Neural cell (in vitro differentiated cells): ENCODE measurements at regions not wholly inside any gene's neighbourhood (a gene's known extent, or its start where the extent isn't known, plus 50 kb on each side); places are given as distances from the start of the nearest gene placed in this dataset.
"Not testable (repeated sequence)": the region's sequence is repeated elsewhere in the genome, so short reads cannot be mapped to it uniquely, and the experiment has no call there.

Experiments
- H2AFZ ChIP-seq: fragments of 200-600, 300-800 bp; sonication (generic), shearing (Covaris generic); 2 replicates; pipeline ENCODE4 v1.6.0; 2014; ENCODE audit warnings: low read depth, mild to moderate bottlenecking, antibody characterized with exemption, low read length, moderate library complexity
- H3F3A ChIP-seq: fragments of 200-600 bp; shearing (Covaris generic); 2 replicates; pipeline ENCODE4 v1.6.1; 2016; ENCODE audit warnings: mild to moderate bottlenecking, moderate library complexity, mixed read lengths, antibody characterized with exemption, low read length; ENCODE audit not compliant: insufficient read depth, poor library complexity, severe bottlenecking
- H3K27ac ChIP-seq: fragments of 200-600, 300-800 bp; sonication (generic), shearing (Covaris generic); 2 replicates; pipeline ENCODE4 v1.5.1; 2014; ENCODE audit warnings: mild to moderate bottlenecking, low read length, moderate library complexity
- H3K27me3 ChIP-seq: fragments of 300-800, 200-600 bp; sonication (generic), shearing (Covaris generic); 2 replicates; pipeline ENCODE4 v1.6.0; 2014; ENCODE audit warnings: mild to moderate bottlenecking, low read depth, low read length, moderate library complexity; ENCODE audit not compliant: insufficient read depth
- H3K36me3 ChIP-seq: fragments of 300-800, 200-600 bp; sonication (generic), shearing (Covaris generic); 2 replicates; pipeline ENCODE4 v1.5.1; 2014; ENCODE audit warnings: mild to moderate bottlenecking, antibody characterized with exemption, low read length, moderate library complexity; ENCODE audit not compliant: insufficient read depth
- H3K4me2 ChIP-seq: fragments of 300-800, 200-600 bp; sonication (generic), shearing (Covaris generic); 2 replicates; pipeline ENCODE4 v1.6.0; 2014; ENCODE audit warnings: mild to moderate bottlenecking, low read length
- H3K4me3 ChIP-seq: fragments of 300-800, 200-600 bp; sonication (generic), shearing (Covaris generic); 2 replicates; pipeline ENCODE4 v1.5.1; 2014; ENCODE audit warnings: mild to moderate bottlenecking, low read length, moderate library complexity
- H3K79me2 ChIP-seq: fragments of 200-600 bp; shearing (Covaris generic); replicated peaks from 2 replicates; pipeline ENCODE4 v1.6.0; 2014; ENCODE audit warnings: mild to moderate bottlenecking, low read length, moderate library complexity; ENCODE audit not compliant: insufficient read depth
- H3K9ac ChIP-seq: fragments of 300-800, 200-600 bp; sonication (generic), shearing (Covaris generic); 2 replicates; pipeline ENCODE4 v1.6.1; 2016; ENCODE audit warnings: mild to moderate bottlenecking, low read length, mixed read lengths
- H3K9me2 ChIP-seq: fragments of 200-600 bp; shearing (Covaris generic); 2 replicates; pipeline ENCODE4 v1.6.1; 2016; ENCODE audit warnings: mild to moderate bottlenecking, low read length, mixed read lengths; ENCODE audit not compliant: insufficient read depth
- H3K9me3 ChIP-seq: fragments of 200-600, 300-800 bp; sonication (generic), shearing (Covaris generic); 2 replicates; pipeline ENCODE4 v1.6.1; 2016; ENCODE audit warnings: mild to moderate bottlenecking, mixed run types, low read length, moderate library complexity, mixed read lengths
- H4K20me1 ChIP-seq: fragments of 200-600 bp; shearing (Covaris generic); 2 replicates; pipeline ENCODE4 v1.6.1; 2016; ENCODE audit warnings: mild to moderate bottlenecking, mixed run types; ENCODE audit not compliant: insufficient read depth
- EP300 ChIP-seq: fragments of 450-650 bp; conservative IDR thresholded peaks from 2 replicates; pipeline ENCODE4 v1.6.1; 2014; ENCODE audit warnings: antibody characterized with exemption, mild to moderate bottlenecking, moderate library complexity; ENCODE audit not compliant: poor library complexity, severe bottlenecking
- EZH2 ChIP-seq: fragments of 200-600, 300-800 bp; shearing (Covaris generic), sonication (generic); IDR thresholded peaks from 2 replicates; pipeline ENCODE4 v1.6.1; 2014; ENCODE audit warnings: antibody characterized with exemption, low read length, borderline replicate concordance, mild to moderate bottlenecking; ENCODE audit not compliant: insufficient read depth, poor library complexity, severe bottlenecking
- MXI1 ChIP-seq: fragments of 450-650 bp; conservative IDR thresholded peaks from 2 replicates; pipeline ENCODE4 v1.6.1; 2014; ENCODE audit warnings: antibody characterized with exemption, mild to moderate bottlenecking; ENCODE audit not compliant: poor library complexity, severe bottlenecking
- POLR2AphosphoS5 ChIP-seq: IDR thresholded peaks from 2 replicates; pipeline ENCODE4 v1.6.1; 2012
- RAD21 ChIP-seq: fragments of 450-650 bp; conservative IDR thresholded peaks from 2 replicates; pipeline ENCODE4 v1.6.1; 2014; ENCODE audit warnings: antibody characterized with exemption, mild to moderate bottlenecking, moderate library complexity
- REST ChIP-seq: IDR thresholded peaks from 2 replicates; pipeline ENCODE4 v1.6.1; 2012; ENCODE audit warnings: borderline replicate concordance
- SMC3 ChIP-seq: fragments of 450-650 bp; conservative IDR thresholded peaks from 2 replicates; pipeline ENCODE4 v1.6.1; 2014; ENCODE audit warnings: antibody characterized with exemption, mild to moderate bottlenecking, moderate library complexity; ENCODE audit not compliant: poor library complexity
- TAF1 ChIP-seq: IDR thresholded peaks from 2 replicates; pipeline ENCODE4 v1.6.1; 2012; ENCODE audit warnings: low read depth
- TF ChIP-seq, protein P1 (sequence below): fragments of 450-650 bp; IDR thresholded peaks from 2 replicates; pipeline ENCODE4 v1.5.1; 2014; ENCODE audit warnings: antibody characterized with exemption, mild to moderate bottlenecking, moderate library complexity; ENCODE audit not compliant: poor library complexity, severe bottlenecking

GRCh38 chr6:113723182-113723581, 134.0 kb upstream of the MARCKS start:
- Histone ChIP-seq H3K9ac (no peak overlapping the region), H3K27ac (no peak overlapping the region), H3F3A (no peaks in the 10 kb centered on the region), H2AFZ (no peak overlapping the region), H3K4me2 (no peak overlapping the region), H3K4me3 (no peak overlapping the region), H3K9me2 (no peaks in the 10 kb centered on the region), H3K36me3 (no peaks in the 10 kb centered on the region), H3K9me3 (no peaks in the 10 kb centered on the region), H3K79me2 (no peaks in the 10 kb centered on the region), H3K27me3 (no peaks in the 10 kb centered on the region), H4K20me1 (no peaks in the 10 kb centered on the region)
- no peak for TF ChIP-seq SMC3
- no peak for TF ChIP-seq MXI1
- TF ChIP-seq EP300: no peak
- no peak for TF ChIP-seq TAF1
- no peak for TF ChIP-seq POLR2AphosphoS5
- TF ChIP-seq RAD21: no peak
- TF ChIP-seq, protein P1, sequence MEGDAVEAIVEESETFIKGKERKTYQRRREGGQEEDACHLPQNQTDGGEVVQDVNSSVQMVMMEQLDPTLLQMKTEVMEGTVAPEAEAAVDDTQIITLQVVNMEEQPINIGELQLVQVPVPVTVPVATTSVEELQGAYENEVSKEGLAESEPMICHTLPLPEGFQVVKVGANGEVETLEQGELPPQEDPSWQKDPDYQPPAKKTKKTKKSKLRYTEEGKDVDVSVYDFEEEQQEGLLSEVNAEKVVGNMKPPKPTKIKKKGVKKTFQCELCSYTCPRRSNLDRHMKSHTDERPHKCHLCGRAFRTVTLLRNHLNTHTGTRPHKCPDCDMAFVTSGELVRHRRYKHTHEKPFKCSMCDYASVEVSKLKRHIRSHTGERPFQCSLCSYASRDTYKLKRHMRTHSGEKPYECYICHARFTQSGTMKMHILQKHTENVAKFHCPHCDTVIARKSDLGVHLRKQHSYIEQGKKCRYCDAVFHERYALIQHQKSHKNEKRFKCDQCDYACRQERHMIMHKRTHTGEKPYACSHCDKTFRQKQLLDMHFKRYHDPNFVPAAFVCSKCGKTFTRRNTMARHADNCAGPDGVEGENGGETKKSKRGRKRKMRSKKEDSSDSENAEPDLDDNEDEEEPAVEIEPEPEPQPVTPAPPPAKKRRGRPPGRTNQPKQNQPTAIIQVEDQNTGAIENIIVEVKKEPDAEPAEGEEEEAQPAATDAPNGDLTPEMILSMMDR: no peak
- TF ChIP-seq EZH2: no peak
- no peak for TF ChIP-seq REST

- H3K36me3 ChIP-seq, H3K79me2 ChIP-seq, H3K27me3 ChIP-seq, H3K9me3 ChIP-seq, H4K20me1 ChIP-seq, H3K4me3 ChIP-seq, H3K4me2 ChIP-seq, H3K9me2 ChIP-seq, H3F3A ChIP-seq, H3K27ac ChIP-seq, H3K9ac ChIP-seq, H2AFZ ChIP-seq: not testable (repeated sequence)
Measured at GRCh38 chr6:113724927-113725326, 132.2 kb upstream of the MARCKS start.

- no peak overlapping the region for H3K27ac ChIP-seq
Measured at GRCh38 chr6:113731541-113731940, 125.6 kb upstream of the MARCKS start.

More at GRCh38 chr6:113731541-113731940, 125.6 kb upstream of the MARCKS start:
- no peak overlapping the region for H3K4me3 ChIP-seq
- H2AFZ ChIP-seq: no peak overlapping the region
- peaks cover 4% of the 10 kb centered on the region for H3F3A ChIP-seq
- TF ChIP-seq POLR2AphosphoS5 (no peak), EP300 (no peak), SMC3 (no peak), REST (no peak), RAD21 (no peak), MXI1 (no peak), TAF1 (no peak), EZH2 (no peak)
- TF ChIP-seq, protein P1: no peak
- no peaks in the 10 kb centered on the region for H3K9me2 ChIP-seq
- H3K79me2 ChIP-seq: no peaks in the 10 kb centered on the region
- H3K9me3 ChIP-seq: no peaks in the 10 kb centered on the region
- no peaks in the 10 kb centered on the region for H3K36me3 ChIP-seq
- H3K4me2 ChIP-seq: no peak overlapping the region
- no peak overlapping the region for H3K9ac ChIP-seq
- no peaks in the 10 kb centered on the region for H4K20me1 ChIP-seq
- H3K27me3 ChIP-seq: no peaks in the 10 kb centered on the region
